Mesenchymal stem cell (in vitro differentiated cells and primary cell): ENCODE measurements at regions not wholly inside any gene's neighbourhood (a gene's known extent, or its start where the extent isn't known, plus 50 kb on each side); places are given as distances from the start of the nearest gene placed in this dataset.

Source experiments
- DNase-seq: peaks from one replicate; pipeline ENCODE4 v3.0.0-alpha.2; 2013
- H2AFZ ChIP-seq: one replicate; pipeline ENCODE4 v1.6.1; 2013; ENCODE audit warnings: low read depth, mild to moderate bottlenecking, control low read depth, inconsistent platforms, low read length, moderate library complexity
- H2AK5ac ChIP-seq: 2 replicates; pipeline ENCODE4 v1.6.1; 2013; ENCODE audit warnings: low read length, moderate library complexity, mild to moderate bottlenecking, inconsistent platforms; ENCODE audit not compliant: severe bottlenecking
- H2BK120ac ChIP-seq: one replicate; pipeline ENCODE4 v1.6.1; 2013; ENCODE audit warnings: low read depth, mild to moderate bottlenecking, inconsistent platforms, low read length, moderate library complexity
- H2BK12ac ChIP-seq, 2 experiments: one replicate each; pipeline ENCODE4 v1.6.1; 2013; ENCODE audit warnings: inconsistent platforms in 2 of 2, low read length in 2 of 2, mild to moderate bottlenecking in 2 of 2, moderate library complexity in 2 of 2, control low read depth in 1 of 2
- H2BK15ac ChIP-seq: one replicate; pipeline ENCODE4 v1.6.1; 2013; ENCODE audit warnings: mild to moderate bottlenecking, low read depth, inconsistent platforms; ENCODE audit not compliant: poor library complexity, severe bottlenecking
- H2BK5ac ChIP-seq: 2 replicates; pipeline ENCODE4 v1.6.1; 2013; ENCODE audit warnings: low read depth, mild to moderate bottlenecking, low read length, control low read depth, inconsistent platforms; ENCODE audit not compliant: poor library complexity, severe bottlenecking
- H3K14ac ChIP-seq, 2 experiments: one replicate each; pipeline ENCODE4 v1.6.1; 2013; ENCODE audit warnings: inconsistent platforms in 2 of 2, low read length in 2 of 2, control low read depth in 1 of 2, mild to moderate bottlenecking in 1 of 2, moderate library complexity in 1 of 2
- H3K18ac ChIP-seq, 2 experiments: one replicate each; pipeline ENCODE4 v1.6.1; 2013; ENCODE audit warnings: inconsistent platforms in 2 of 2, low read length in 2 of 2, control low read depth in 1 of 2, low read depth in 1 of 2, mild to moderate bottlenecking in 1 of 2
- H3K23ac ChIP-seq, 2 experiments: one replicate each; pipeline ENCODE4 v1.6.1; 2013; ENCODE audit warnings: inconsistent platforms in 2 of 2, low read length in 2 of 2, mild to moderate bottlenecking in 2 of 2, moderate library complexity in 2 of 2, control low read depth in 1 of 2
- H3K27ac ChIP-seq: 2 replicates; pipeline ENCODE4 v1.5.1; 2013; ENCODE audit warnings: mild to moderate bottlenecking, moderate library complexity, low read length, control low read depth, inconsistent platforms; ENCODE audit not compliant: poor library complexity, severe bottlenecking
- H3K27me3 ChIP-seq, 2 experiments: 2 replicates each; pipeline versions ENCODE4 v1.6.1 to v1.7.0; 2013; ENCODE audit warnings: low read length in 2 of 2, mild to moderate bottlenecking in 2 of 2, moderate library complexity in 2 of 2, control low read depth in 1 of 2, inconsistent platforms in 1 of 2; ENCODE audit not compliant: control insufficient read depth in 1 of 2, insufficient read depth in 1 of 2
- H3K36me3 ChIP-seq, 2 experiments: 2 replicates each; pipeline versions ENCODE4 v1.6.1 to v1.7.0; 2013; ENCODE audit warnings: low read length in 2 of 2, control low read depth in 1 of 2, inconsistent platforms in 1 of 2, low read depth in 1 of 2, mild to moderate bottlenecking in 1 of 2; ENCODE audit not compliant: insufficient read depth in 2 of 2, control insufficient read depth in 1 of 2
- H3K4ac ChIP-seq, 2 experiments: one replicate each; pipeline ENCODE4 v1.6.1; 2013; ENCODE audit warnings: inconsistent platforms in 2 of 2, low read length in 2 of 2, mild to moderate bottlenecking in 2 of 2, moderate library complexity in 2 of 2, control low read depth in 1 of 2, low read depth in 1 of 2
- H3K4me1 ChIP-seq: 2 replicates; pipeline ENCODE4 v1.6.1; 2013; ENCODE audit warnings: low read depth, low read length, control low read depth; ENCODE audit not compliant: control insufficient read depth, insufficient read depth
- H3K4me2 ChIP-seq: 2 replicates; pipeline ENCODE4 v1.6.1; 2013; ENCODE audit warnings: low read length, mild to moderate bottlenecking, inconsistent platforms; ENCODE audit not compliant: poor library complexity, severe bottlenecking
- H3K4me3 ChIP-seq, 2 experiments: 2 replicates each; pipeline versions ENCODE4 v1.5.1 to v1.7.0; 2013; ENCODE audit warnings: low read length in 2 of 2, mild to moderate bottlenecking in 2 of 2, control low read depth in 1 of 2, low read depth in 1 of 2; ENCODE audit not compliant: insufficient read depth in 1 of 2
- H3K79me1 ChIP-seq: replicated peaks from 2 replicates; pipeline ENCODE4 v1.6.1; 2013; ENCODE audit warnings: mild to moderate bottlenecking, control low read depth, low read length, inconsistent platforms; ENCODE audit not compliant: poor library complexity, severe bottlenecking
- H3K9ac ChIP-seq: 2 replicates; pipeline ENCODE4 v1.7.0; 2013; ENCODE audit warnings: mild to moderate bottlenecking, low read length, moderate library complexity
- H3K9me3 ChIP-seq: 2 replicates; pipeline ENCODE4 v1.7.0; 2013; ENCODE audit warnings: mild to moderate bottlenecking, low read length; ENCODE audit not compliant: control insufficient read depth
- H4K8ac ChIP-seq: one replicate; pipeline ENCODE4 v1.6.1; 2013; ENCODE audit warnings: inconsistent platforms, mild to moderate bottlenecking, low read length, moderate library complexity
- H4K91ac ChIP-seq: one replicate; pipeline ENCODE4 v1.6.1; 2013; ENCODE audit warnings: mild to moderate bottlenecking, low read length, inconsistent platforms
- WGBS: methylation state at CpG from one replicate; pipeline ENCODE4 v1.1.7; 2013; ENCODE audit warnings: mixed read lengths; 5-methylcytosine and 5-hydroxymethylcytosine counted together

DNA sequence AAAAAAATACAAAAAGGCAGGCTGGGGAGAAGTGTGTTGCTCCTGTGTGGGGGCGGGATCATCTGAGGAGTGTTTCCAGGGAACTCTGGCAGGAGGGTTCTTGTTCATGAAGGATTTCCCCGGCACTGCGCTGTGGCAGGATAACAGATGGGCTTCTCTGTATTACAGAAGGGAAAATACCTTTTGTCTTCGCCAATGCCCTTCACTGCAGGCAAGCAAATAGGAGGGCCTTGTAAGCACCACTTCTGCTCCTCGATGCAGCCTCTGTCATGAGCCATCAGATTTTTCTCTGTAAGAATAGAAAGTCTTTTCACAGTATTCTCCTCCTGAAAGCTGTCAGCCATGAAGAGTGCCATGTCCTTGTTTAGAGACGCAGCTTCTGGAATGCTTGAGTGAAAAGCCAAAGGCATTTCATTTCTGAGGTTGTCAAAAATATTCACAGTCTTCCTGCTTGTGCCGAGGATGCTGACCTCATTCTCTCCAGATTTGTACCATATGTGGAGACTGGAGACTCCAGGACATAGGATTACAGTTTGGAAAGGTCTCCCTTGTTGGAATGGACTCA is 294.0 kb downstream of the YTHDC2 start:
- no peak overlapping the region for H2BK120ac ChIP-seq
- H4K91ac ChIP-seq = no peak overlapping the region
- H3K4ac ChIP-seq = no peak overlapping the region
- H3K23ac ChIP-seq = no peak overlapping the region
- no peak overlapping the region for H3K14ac ChIP-seq
- no peaks in the 10 kb centered on the region for H3K36me3 ChIP-seq
- no peak overlapping the region for H3K27ac ChIP-seq
- no peak overlapping the region for H3K4me2 ChIP-seq
- no peak overlapping the region for H2AFZ ChIP-seq
- no peak overlapping the region for H2BK12ac ChIP-seq
- WGBS = 45% methylated on average over 7 of the region's 7 CpGs
- H2BK5ac ChIP-seq = no peak overlapping the region
- no peaks in the 10 kb centered on the region for H3K27me3 ChIP-seq
- H3K4me3 ChIP-seq = peak overlapping the region in 1 of 2 experiments; percentile 44
- H3K9me3 ChIP-seq = no peaks in the 10 kb centered on the region
- H3K18ac ChIP-seq = no peak overlapping the region
- no peak overlapping the region for H4K8ac ChIP-seq
- H3K79me1 ChIP-seq = no peaks in the 10 kb centered on the region
- DNase-seq = peak; percentile 30
- H2AK5ac ChIP-seq = no peak overlapping the region
- H3K4me1 ChIP-seq = peaks cover 2% of the 10 kb centered on the region
- peak overlapping the region; percentile 70 for H3K9ac ChIP-seq
- no peak overlapping the region for H2BK15ac ChIP-seq

DNA sequence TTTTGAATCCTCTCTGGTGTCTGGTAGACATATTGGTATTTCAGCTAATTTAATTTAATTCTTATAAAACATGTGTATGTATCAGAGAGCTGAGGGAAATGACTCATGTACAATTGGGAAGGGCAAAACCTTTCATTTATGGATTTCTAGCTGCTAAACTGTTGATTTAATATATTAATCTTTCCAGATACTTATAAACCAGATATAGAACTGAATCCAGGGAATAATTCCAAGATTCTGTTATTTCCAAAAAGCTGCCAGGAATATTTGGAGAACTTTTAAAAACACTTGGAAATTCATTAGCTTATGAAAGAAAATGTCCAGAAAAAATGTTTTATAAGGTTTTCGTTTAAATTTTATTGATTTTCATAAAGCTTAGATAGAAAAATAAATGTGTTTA is 295.5 kb downstream of the YTHDC2 start:
- H3K36me3 ChIP-seq = no peaks in the 10 kb centered on the region
- H3K23ac ChIP-seq = no peak overlapping the region
- no peak overlapping the region for H4K91ac ChIP-seq
- H3K14ac ChIP-seq = no peak overlapping the region
- peaks cover 2% of the 10 kb centered on the region for H3K4me1 ChIP-seq
- H2BK5ac ChIP-seq = no peak overlapping the region
- H3K9me3 ChIP-seq = no peaks in the 10 kb centered on the region
- no peak overlapping the region for H3K4ac ChIP-seq
- no peak overlapping the region for H2AK5ac ChIP-seq
- DNase-seq = no peak
- no peak overlapping the region for H2BK120ac ChIP-seq
- H2BK15ac ChIP-seq = no peak overlapping the region
- no peak overlapping the region for H2AFZ ChIP-seq
- no peaks in the 10 kb centered on the region for H3K79me1 ChIP-seq
- H4K8ac ChIP-seq = no peak overlapping the region
- no peaks in the 10 kb centered on the region for H3K27me3 ChIP-seq
- H3K9ac ChIP-seq = no peak overlapping the region
- no peak overlapping the region for H3K4me3 ChIP-seq
- H3K27ac ChIP-seq = no peak overlapping the region
- no peak overlapping the region for H3K4me2 ChIP-seq
- WGBS = 97% methylated on average over 1 of the region's 1 CpG
- H2BK12ac ChIP-seq = no peak overlapping the region
- no peak overlapping the region for H3K18ac ChIP-seq

DNA sequence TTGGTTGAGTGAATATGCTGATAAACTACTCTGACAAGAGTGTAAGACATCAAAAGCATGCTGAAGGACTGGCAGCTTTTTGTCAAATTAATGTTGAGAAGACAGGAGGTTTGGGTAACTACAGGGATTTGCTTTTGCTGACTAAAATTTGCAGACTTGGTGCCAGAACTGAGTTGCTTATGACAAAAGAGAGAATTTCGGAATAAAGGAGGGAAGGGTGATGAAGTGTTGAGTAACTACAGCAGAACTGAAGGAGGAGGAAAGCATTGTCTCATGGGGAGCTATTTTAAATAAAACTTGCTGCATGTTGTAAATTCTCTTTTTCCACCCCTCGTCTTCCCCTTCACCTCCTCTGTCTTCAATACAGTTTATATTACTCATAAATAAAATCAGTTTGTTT is 296.1 kb downstream of the YTHDC2 start:
- no peak overlapping the region for H3K4me3 ChIP-seq
- H2BK5ac ChIP-seq = no peak overlapping the region
- H4K8ac ChIP-seq = no peak overlapping the region
- H3K27ac ChIP-seq = no peak overlapping the region
- H2BK15ac ChIP-seq = no peak overlapping the region
- H2BK12ac ChIP-seq = no peak overlapping the region
- 100% methylated on average over 1 of the region's 2 CpGs for WGBS
- no peak overlapping the region for H3K23ac ChIP-seq
- no peaks in the 10 kb centered on the region for H3K9me3 ChIP-seq
- no peak overlapping the region for H2AK5ac ChIP-seq
- H2BK120ac ChIP-seq = no peak overlapping the region
- no peak overlapping the region for H3K14ac ChIP-seq
- H3K9ac ChIP-seq = no peak overlapping the region
- H3K4me1 ChIP-seq = peaks cover 2% of the 10 kb centered on the region
- H3K4ac ChIP-seq = no peak overlapping the region
- H3K79me1 ChIP-seq = no peaks in the 10 kb centered on the region
- no peak overlapping the region for H3K18ac ChIP-seq
- H3K36me3 ChIP-seq = no peaks in the 10 kb centered on the region
- no peak overlapping the region for H4K91ac ChIP-seq
- H3K4me2 ChIP-seq = no peak overlapping the region
- no peaks in the 10 kb centered on the region for H3K27me3 ChIP-seq
- DNase-seq = no peak
- H2AFZ ChIP-seq = no peak overlapping the region

DNA sequence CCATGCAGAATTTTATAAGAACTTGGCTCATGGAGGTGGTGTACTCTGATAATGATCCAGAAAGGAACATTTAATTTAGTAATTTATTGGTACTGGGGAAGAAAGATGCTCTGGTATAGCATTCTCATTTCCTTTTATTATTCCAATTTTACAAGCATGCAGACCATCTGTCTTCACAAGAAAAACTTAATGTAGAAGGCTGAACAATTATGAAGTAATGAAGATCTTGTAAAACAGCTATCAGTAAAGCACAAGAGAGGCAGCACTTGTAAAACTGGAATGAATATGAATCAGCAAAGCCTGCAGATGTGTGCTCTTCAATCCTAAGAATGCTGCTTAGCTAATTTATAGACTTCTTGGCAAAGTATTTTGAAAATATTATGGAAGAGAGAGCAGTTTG is 300.0 kb downstream of the YTHDC2 start:
- H3K9me3 ChIP-seq = no peaks in the 10 kb centered on the region
- H2BK12ac ChIP-seq = no peak overlapping the region
- no peaks in the 10 kb centered on the region for H3K36me3 ChIP-seq
- no peak overlapping the region for H3K4me2 ChIP-seq
- no peaks in the 10 kb centered on the region for H3K4me1 ChIP-seq
- no peak overlapping the region for H3K4ac ChIP-seq
- no peak for DNase-seq
- H3K14ac ChIP-seq = no peak overlapping the region
- H2BK5ac ChIP-seq = no peak overlapping the region
- H2AFZ ChIP-seq = no peak overlapping the region
- no peak overlapping the region for H3K27ac ChIP-seq
- no peak overlapping the region for H2AK5ac ChIP-seq
- H3K4me3 ChIP-seq = no peak overlapping the region
- no peak overlapping the region for H3K23ac ChIP-seq
- H3K18ac ChIP-seq = no peak overlapping the region
- no peak overlapping the region for H4K8ac ChIP-seq
- H3K27me3 ChIP-seq = no peaks in the 10 kb centered on the region
- H3K79me1 ChIP-seq = no peaks in the 10 kb centered on the region
- no peak overlapping the region for H2BK15ac ChIP-seq
- H4K91ac ChIP-seq = no peak overlapping the region
- H3K9ac ChIP-seq = no peak overlapping the region
- no peak overlapping the region for H2BK120ac ChIP-seq
